ENCODE measurements at regions not wholly inside any gene's neighbourhood (a gene's known extent, or its start where the extent isn't known, plus 50 kb on each side); places are given as distances from the start of the nearest gene placed in this dataset.

GRCh38 chrX:107561468-107562215 is 66.7 kb upstream of the PRPS1 start:
- no peak for DNase-seq

GRCh38 chrX:107562482-107562881 is 65.8 kb upstream of the PRPS1 start:
- no peak for DNase-seq

DNA sequence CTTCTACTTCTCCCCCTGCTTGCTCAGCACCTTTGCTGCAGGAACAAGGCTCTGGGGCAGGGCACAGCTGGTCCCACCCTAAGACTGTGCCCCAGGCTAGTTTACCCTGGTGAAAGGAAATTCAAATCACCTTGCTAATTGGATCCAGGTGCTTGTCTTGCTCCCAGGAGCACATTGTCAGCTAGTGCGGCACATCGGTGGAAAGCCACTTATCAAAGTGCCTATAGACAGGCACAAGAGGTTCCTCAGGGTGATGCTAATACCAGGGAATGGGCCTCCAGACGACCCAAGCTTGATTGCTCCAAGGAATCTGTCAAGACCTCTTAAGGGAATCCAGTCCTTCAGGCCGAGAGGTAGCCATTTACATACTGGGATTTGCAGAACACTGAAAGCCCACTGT is 64.5 kb upstream of the PRPS1 start:
- DNase-seq, result no peak

- no peak for DNase-seq
Measured at GRCh38 chrX:107565015-107565414, 63.3 kb upstream of the PRPS1 start.

- no peak for DNase-seq
Measured at GRCh38 chrX:107565931-107566603, 62.2 kb upstream of the PRPS1 start.

- DNase-seq, result no peak
Measured at GRCh38 chrX:107566604-107567262, 61.6 kb upstream of the PRPS1 start.

DNA sequence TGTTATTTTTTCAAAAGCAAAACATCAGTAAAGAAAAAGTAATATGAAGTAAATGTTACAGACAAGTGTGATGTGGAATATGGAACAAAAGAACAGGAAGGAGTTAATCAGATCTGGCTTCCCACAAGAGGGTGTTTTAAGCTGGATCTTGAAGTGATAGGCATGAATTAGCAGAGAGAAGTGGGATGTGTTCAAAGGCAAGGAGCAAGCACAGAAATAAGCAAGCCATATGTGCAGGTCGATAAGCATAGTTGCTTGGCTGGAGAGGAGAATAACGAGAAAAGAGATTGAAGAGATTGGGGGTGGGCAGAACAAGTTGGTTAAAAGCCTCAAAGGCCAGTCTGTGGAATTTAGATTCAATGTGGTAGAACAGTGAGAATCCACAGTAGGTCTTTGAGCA is 60.9 kb upstream of the PRPS1 start:
- DNase-seq, result no peak

- DNase-seq, result no peak
Measured at GRCh38 chrX:107571296-107571998, 56.9 kb upstream of the PRPS1 start.

- DNase-seq, result no peak
Measured at GRCh38 chrX:107573016-107573415, 55.3 kb upstream of the PRPS1 start.

GRCh38 chrX:107574054-107574683 is 54.1 kb upstream of the PRPS1 start:
- no peak for DNase-seq

- DNase-seq, result no peak
Measured at GRCh38 chrX:107574711-107575110, 53.6 kb upstream of the PRPS1 start.

DNA sequence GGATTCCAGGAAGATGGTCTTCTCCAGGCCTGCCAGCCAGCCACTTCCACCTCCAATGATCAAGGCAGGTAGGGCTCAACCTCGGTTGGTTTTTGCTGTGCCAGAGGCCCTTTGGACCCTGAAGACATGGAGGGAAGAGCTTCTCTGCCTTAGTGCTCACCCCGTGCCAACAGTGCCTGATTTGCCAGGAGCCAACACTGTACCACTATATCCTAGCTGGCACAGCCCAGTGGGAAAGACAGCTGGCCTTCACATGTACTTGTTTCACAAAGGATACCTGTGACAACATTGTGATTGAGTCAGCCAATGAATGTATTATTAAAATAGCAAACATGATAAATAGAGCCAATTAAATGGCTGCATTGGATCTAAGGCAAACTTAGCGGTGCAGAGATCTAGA is 51.9 kb upstream of the PRPS1 start:
- no peak for DNase-seq

- peak; percentile 28 to 31 for DNase-seq
Measured at GRCh38 chrX:107576841-107577240, 51.5 kb upstream of the PRPS1 start.

- no peak for DNase-seq
Measured at GRCh38 chrX:107577933-107578332, 50.4 kb upstream of the PRPS1 start.

Data from activated T-cell treated with anti-CD3 and anti-CD28 coated beads, Interleukin-2, amount 50 U/mL, for 48 hours (primary cell).